ENCODE measurements at regions not wholly inside any gene's neighbourhood (a gene's known extent, or its start where the extent isn't known, plus 50 kb on each side); places are given as distances from the start of the nearest gene placed in this dataset.
"Not testable (repeated sequence)": the region's sequence is repeated elsewhere in the genome, so short reads cannot be mapped to it uniquely, and the experiment has no call there.

- no peak for DNase-seq
These were observed 1338.6 kb upstream of the ACO1 start for GRCh38 chr9:31045810-31046209.

GRCh38 chr9:31061592-31061991 lies 1322.9 kb upstream of the ACO1 start:
- not testable (repeated sequence) for DNase-seq

GRCh38 chr9:31065691-31066090 lies 1318.8 kb upstream of the ACO1 start:
- no peak for DNase-seq

- no peak for DNase-seq
These were observed 1317.0 kb upstream of the ACO1 start for GRCh38 chr9:31067418-31067817.

GRCh38 chr9:31071606-31072286 lies 1312.7 kb upstream of the ACO1 start:
- DNase-seq = no peak

- DNase-seq = no peak
These were observed 1306.3 kb upstream of the ACO1 start for GRCh38 chr9:31078175-31078574.

- DNase-seq = no peak
These were observed 1300.1 kb upstream of the ACO1 start for GRCh38 chr9:31084350-31084749.

- no peak for DNase-seq
These were observed 1294.8 kb upstream of the ACO1 start for GRCh38 chr9:31089549-31090221.

GRCh38 chr9:31100311-31100710 lies 1284.1 kb upstream of the ACO1 start:
- no peak for DNase-seq

GRCh38 chr9:31103836-31104235 lies 1280.6 kb upstream of the ACO1 start:
- DNase-seq = no peak

GRCh38 chr9:31104249-31104648 lies 1280.2 kb upstream of the ACO1 start:
- no peak for DNase-seq

GRCh38 chr9:31112491-31112890 lies 1272.0 kb upstream of the ACO1 start:
- DNase-seq = no peak

- no peak for DNase-seq
These were observed 1270.1 kb upstream of the ACO1 start for GRCh38 chr9:31114346-31114745.

- peak; percentile 11 for DNase-seq
These were observed 1264.5 kb upstream of the ACO1 start for GRCh38 chr9:31119890-31120454.

- no peak for DNase-seq
These were observed 1260.1 kb upstream of the ACO1 start for GRCh38 chr9:31124389-31124788.

GRCh38 chr9:31135567-31135966 lies 1248.9 kb upstream of the ACO1 start:
- no peak for DNase-seq

- DNase-seq = no peak
These were observed 1247.9 kb upstream of the ACO1 start for GRCh38 chr9:31136524-31136923.

- DNase-seq = no peak
These were observed 1247.0 kb upstream of the ACO1 start for GRCh38 chr9:31137176-31138160.

GRCh38 chr9:31140316-31140715 lies 1244.1 kb upstream of the ACO1 start:
- no peak for DNase-seq

GRCh38 chr9:31142456-31142855 lies 1242.0 kb upstream of the ACO1 start:
- no peak for DNase-seq

- no peak for DNase-seq
These were observed 1239.8 kb upstream of the ACO1 start for GRCh38 chr9:31144614-31145013.

- no peak for DNase-seq
These were observed 1237.8 kb upstream of the ACO1 start for GRCh38 chr9:31146485-31147166.
